Neuronal stem cell (in vitro differentiated cells): ENCODE measurements at regions not wholly inside any gene's neighbourhood (a gene's known extent, or its start where the extent isn't known, plus 50 kb on each side); places are given as distances from the start of the nearest gene placed in this dataset.

ENCODE experiments used
- DNase-seq: peaks from one replicate; pipeline ENCODE4 v3.0.0-alpha.2; 2013; ENCODE audit warnings: low spot score
- H2AFZ ChIP-seq: one replicate; pipeline ENCODE4 v1.6.1; 2013; ENCODE audit warnings: mild to moderate bottlenecking, low read length, inconsistent platforms
- H2AK5ac ChIP-seq: 2 replicates; pipeline ENCODE4 v1.6.1; 2013; ENCODE audit warnings: low read depth, mild to moderate bottlenecking, inconsistent platforms, low read length, moderate library complexity, mixed read lengths
- H2BK120ac ChIP-seq: 2 replicates; pipeline ENCODE4 v1.6.1; 2013; ENCODE audit warnings: low read depth, mild to moderate bottlenecking, inconsistent platforms, low read length, moderate library complexity, mixed read lengths
- H2BK12ac ChIP-seq: one replicate; pipeline ENCODE4 v1.6.1; 2013; ENCODE audit warnings: low read length, inconsistent platforms
- H2BK15ac ChIP-seq: 2 replicates; pipeline ENCODE4 v1.6.1; 2013; ENCODE audit warnings: mild to moderate bottlenecking, low read length, inconsistent platforms, mixed read lengths
- H2BK5ac ChIP-seq: one replicate; pipeline ENCODE4 v1.6.1; 2013; ENCODE audit warnings: inconsistent platforms, mild to moderate bottlenecking, low read length, moderate library complexity
- H3K14ac ChIP-seq: one replicate; pipeline ENCODE4 v1.6.1; 2013; ENCODE audit warnings: low read length, inconsistent platforms
- H3K18ac ChIP-seq: 2 replicates; pipeline ENCODE4 v1.6.1; 2013; ENCODE audit warnings: low read length, inconsistent platforms
- H3K23ac ChIP-seq: 2 replicates; pipeline ENCODE4 v1.6.1; 2013; ENCODE audit warnings: low read depth, mild to moderate bottlenecking, mixed read lengths, low read length, inconsistent platforms; ENCODE audit not compliant: poor library complexity
- H3K27ac ChIP-seq: replicated peaks from 3 replicates; pipeline ENCODE4 v1.5.1; 2013; ENCODE audit warnings: low read length, inconsistent platforms
- H3K27me3 ChIP-seq, 3 experiments: 2 replicates each; pipeline ENCODE4 v1.6.1; 2013; ENCODE audit warnings: low read length in 3 of 3, mild to moderate bottlenecking in 2 of 3, inconsistent platforms in 1 of 3, low read depth in 1 of 3, mixed read lengths in 1 of 3, moderate library complexity in 1 of 3; ENCODE audit not compliant: control insufficient read depth in 3 of 3, insufficient read depth in 3 of 3
- H3K36me3 ChIP-seq, 2 donors: replicated peaks in 1 of 2; 2 replicates each; pipeline ENCODE4 v1.6.1; 2013; ENCODE audit warnings: low read length in 2 of 2; ENCODE audit not compliant: control insufficient read depth in 2 of 2, insufficient read depth in 2 of 2
- H3K4ac ChIP-seq: 2 replicates; pipeline ENCODE4 v1.6.1; 2013; ENCODE audit warnings: inconsistent platforms, mild to moderate bottlenecking, low read length, moderate library complexity
- H3K4me1 ChIP-seq, 2 donors: 1 replicate in 1 of 2; 2 replicates in 1 of 2; pipeline ENCODE4 v1.6.1; 2013; ENCODE audit warnings: low read length in 2 of 2, low read depth in 1 of 2; ENCODE audit not compliant: control insufficient read depth in 2 of 2, insufficient read depth in 1 of 2
- H3K4me2 ChIP-seq: one replicate; pipeline ENCODE4 v1.6.1; 2013; ENCODE audit warnings: mild to moderate bottlenecking, low read length, inconsistent platforms; ENCODE audit not compliant: insufficient read depth, poor library complexity, severe bottlenecking
- H3K4me3 ChIP-seq, 2 donors: 2 replicates each; pipeline ENCODE4 v1.5.1; 2013; ENCODE audit warnings: low read length in 2 of 2, mild to moderate bottlenecking in 2 of 2, inconsistent platforms in 1 of 2, moderate library complexity in 1 of 2
- H3K79me1 ChIP-seq: one replicate; pipeline ENCODE4 v1.6.1; 2013; ENCODE audit warnings: low read depth, mild to moderate bottlenecking, inconsistent platforms, low read length, moderate library complexity
- H3K9ac ChIP-seq: one replicate; pipeline ENCODE4 v1.6.1; 2013; ENCODE audit warnings: mild to moderate bottlenecking, low read depth, low read length, inconsistent platforms; ENCODE audit not compliant: poor library complexity
- H3K9me3 ChIP-seq, 2 donors: replicated peaks in 1 of 2; 2 replicates each; pipeline versions ENCODE3 to v1.6.1; 2013; ENCODE audit warnings: low read length in 2 of 2, mild to moderate bottlenecking in 2 of 2, inconsistent platforms in 1 of 2, low read depth in 1 of 2, mixed read lengths in 1 of 2, moderate library complexity in 1 of 2; ENCODE audit not compliant: control insufficient read depth in 2 of 2, insufficient read depth in 1 of 2
- H4K8ac ChIP-seq: one replicate; pipeline ENCODE4 v1.6.1; 2013; ENCODE audit warnings: low read depth, mild to moderate bottlenecking, inconsistent platforms, low read length, moderate library complexity
- H4K91ac ChIP-seq: one replicate; pipeline ENCODE4 v1.6.1; 2013; ENCODE audit warnings: low read length, low read depth, mild to moderate bottlenecking, inconsistent platforms; ENCODE audit not compliant: poor library complexity
- WGBS, 2 donors: extraction: QIAGEN DNeasy Blood & Tissue Kit; methylation state at CpG; one replicate each; pipeline ENCODE4 v1.1.7; 2013; ENCODE audit warnings: missing lambda C conversion rate in 2 of 2, mixed read lengths in 1 of 2; ENCODE audit not compliant: insufficient read length in 2 of 2, insufficient replicate concordance in 1 of 2; ENCODE audit errors: extremely low coverage in 2 of 2; 5-methylcytosine and 5-hydroxymethylcytosine counted together

GRCh38 chr1:222202831-222203230, 345.1 kb downstream of the HHIPL2 start:
- Histone ChIP-seq H3K14ac (no peak overlapping the region), H3K79me1 (no peaks in the 10 kb centered on the region), H3K27me3 (no peaks in the 10 kb centered on the region), H3K18ac (no peak overlapping the region), H3K23ac (no peak overlapping the region), H3K36me3 (no peaks in the 10 kb centered on the region), H2BK12ac (no peak overlapping the region), H3K9ac (no peak overlapping the region), H3K9me3 (no peaks in the 10 kb centered on the region), H4K8ac (no peak overlapping the region), H3K27ac (no peak overlapping the region), H2BK5ac (no peak overlapping the region), H2AFZ (no peak overlapping the region), H2BK15ac (no peak overlapping the region), H2BK120ac (no peak overlapping the region), H3K4ac (no peak overlapping the region), H4K91ac (no peak overlapping the region), H3K4me3 (no peak overlapping the region), H2AK5ac (no peak overlapping the region), H3K4me2 (no peak overlapping the region), H3K4me1 (no peaks in the 10 kb centered on the region)
- no CpG with 5 or more reads among the region's 2 CpGs for WGBS, 2 donors
- no peak for DNase-seq

DNA sequence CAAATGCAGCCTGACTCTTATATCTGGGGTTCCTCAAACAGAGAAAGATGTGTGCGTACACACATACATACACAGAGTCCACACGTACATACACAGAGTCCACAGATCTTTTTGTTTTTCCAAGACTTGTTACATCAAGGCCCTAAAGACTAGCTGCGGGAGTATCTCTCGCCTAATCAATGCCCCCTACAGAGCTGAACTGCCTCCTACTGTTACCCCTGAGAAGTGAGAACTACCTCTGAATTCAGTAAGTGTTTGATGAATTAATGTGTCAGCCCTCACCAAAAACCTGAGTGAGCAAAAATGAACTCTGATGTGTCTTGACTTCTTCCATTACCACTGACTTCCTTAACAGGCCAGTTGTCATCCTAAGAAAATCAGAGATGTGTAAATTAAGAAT, 351.2 kb downstream of the HHIPL2 start:
- no peak overlapping the region for H3K4ac ChIP-seq
- no peak overlapping the region for H4K8ac ChIP-seq
- no peak overlapping the region for H3K4me2 ChIP-seq
- H4K91ac ChIP-seq, result no peak overlapping the region
- no peak overlapping the region for H3K14ac ChIP-seq
- H3K23ac ChIP-seq, result no peak overlapping the region
- no peak overlapping the region for H2BK5ac ChIP-seq
- no peaks in the 10 kb centered on the region for H3K9me3 ChIP-seq
- no peak overlapping the region for H2BK12ac ChIP-seq
- H3K4me3 ChIP-seq, result no peak overlapping the region
- no peak overlapping the region for H2BK15ac ChIP-seq
- no peaks in the 10 kb centered on the region for H3K27me3 ChIP-seq
- H2BK120ac ChIP-seq, result no peak overlapping the region
- H3K18ac ChIP-seq, result no peak overlapping the region
- no peak for DNase-seq
- no peak overlapping the region for H2AFZ ChIP-seq
- H3K36me3 ChIP-seq, result no peaks in the 10 kb centered on the region
- no CpG with 5 or more reads among the region's 4 CpGs for WGBS, 2 donors
- H3K27ac ChIP-seq, result no peak overlapping the region
- no peaks in the 10 kb centered on the region for H3K79me1 ChIP-seq
- H3K4me1 ChIP-seq, result no peaks in the 10 kb centered on the region
- H2AK5ac ChIP-seq, result no peak overlapping the region
- H3K9ac ChIP-seq, result no peak overlapping the region

DNA sequence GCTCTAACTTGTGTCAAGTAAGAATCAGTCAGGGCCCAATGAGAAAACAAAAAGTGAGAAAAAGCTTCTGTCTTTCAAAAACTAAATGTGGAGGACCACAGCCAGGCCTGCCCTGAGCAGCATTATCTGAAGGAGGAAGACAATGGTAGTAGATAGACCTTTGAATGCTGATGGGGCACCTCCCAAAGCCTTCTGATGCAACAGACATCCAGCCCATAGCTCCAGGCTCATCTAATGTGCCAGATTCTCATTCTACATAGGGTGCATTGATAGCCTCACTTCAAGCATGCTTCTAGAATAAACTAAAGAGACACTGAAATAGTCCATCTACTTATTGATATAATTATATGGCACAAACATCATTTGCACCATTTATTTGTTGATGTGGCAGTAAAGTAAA, 351.6 kb downstream of the HHIPL2 start:
- Histone ChIP-seq H2BK5ac (no peak overlapping the region), H2BK15ac (no peak overlapping the region), H3K4ac (no peak overlapping the region), H4K91ac (no peak overlapping the region), H3K18ac (no peak overlapping the region), H3K23ac (no peak overlapping the region), H3K36me3 (no peaks in the 10 kb centered on the region), H3K14ac (no peak overlapping the region), H3K4me2 (no peak overlapping the region), H2AK5ac (no peak overlapping the region), H2BK120ac (no peak overlapping the region), H2AFZ (no peak overlapping the region), H3K4me1 (no peaks in the 10 kb centered on the region), H3K9me3 (no peaks in the 10 kb centered on the region), H3K27ac (no peak overlapping the region), H3K79me1 (no peaks in the 10 kb centered on the region), H2BK12ac (no peak overlapping the region), H4K8ac (no peak overlapping the region), H3K9ac (no peak overlapping the region), H3K27me3 (no peaks in the 10 kb centered on the region), H3K4me3 (no peak overlapping the region)
- no peak for DNase-seq

DNA sequence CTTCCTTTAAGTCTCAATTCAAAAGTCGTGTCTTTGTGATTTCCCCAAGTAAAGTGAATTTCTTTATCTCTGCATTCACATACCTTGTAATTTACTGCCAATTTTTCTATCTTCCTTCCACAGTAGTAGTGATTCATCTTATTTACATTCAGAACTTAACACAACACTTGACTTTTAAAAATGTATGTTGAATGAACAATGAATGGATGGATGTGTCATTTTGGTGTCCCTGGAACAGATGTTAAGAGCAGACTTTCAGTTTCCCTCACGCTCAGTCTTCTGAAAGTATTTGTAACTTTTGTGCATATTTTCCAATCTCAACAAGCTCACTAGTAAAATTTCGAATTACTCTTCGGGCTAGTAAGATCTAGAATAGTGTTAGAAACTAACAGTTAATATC, 352.0 kb downstream of the HHIPL2 start:
- Histone ChIP-seq H3K23ac (no peak overlapping the region), H3K4ac (no peak overlapping the region), H3K9ac (no peak overlapping the region), H3K14ac (no peak overlapping the region), H3K9me3 (no peaks in the 10 kb centered on the region), H2AK5ac (no peak overlapping the region), H3K4me1 (no peaks in the 10 kb centered on the region), H3K27me3 (no peaks in the 10 kb centered on the region), H3K4me3 (no peak overlapping the region), H2BK5ac (no peak overlapping the region), H2BK120ac (no peak overlapping the region), H3K27ac (no peak overlapping the region), H3K4me2 (no peak overlapping the region), H2AFZ (no peak overlapping the region), H4K8ac (no peak overlapping the region), H3K79me1 (no peaks in the 10 kb centered on the region), H3K18ac (no peak overlapping the region), H4K91ac (no peak overlapping the region), H2BK12ac (no peak overlapping the region), H2BK15ac (no peak overlapping the region), H3K36me3 (no peaks in the 10 kb centered on the region)
- no CpG with 5 or more reads among the region's 4 CpGs for WGBS, 2 donors
- no peak for DNase-seq
